ENCODE measurements at regions not wholly inside any gene's neighbourhood (a gene's known extent, or its start where the extent isn't known, plus 50 kb on each side); places are given as distances from the start of the nearest gene placed in this dataset.

- H3K27me3 ChIP-seq (ENCODE audit: low read length), result no peaks in the 10 kb centered on the region
- H2AFZ ChIP-seq (ENCODE audit: low read depth, low read length, severe bottlenecking), result no peak overlapping the region
- no peaks in the 10 kb centered on the region for H4K20me1 ChIP-seq (ENCODE audit: low read depth, low read length)
- H3K4me3 ChIP-seq (ENCODE audit: insufficient read depth, low read length, poor library complexity, severe bottlenecking), result no peak overlapping the region
- H3K36me3 ChIP-seq (ENCODE audit: low read length), result no peaks in the 10 kb centered on the region
- H3K9me3 ChIP-seq (ENCODE audit: insufficient read depth, low read length), result no peaks in the 10 kb centered on the region
- TF ChIP-seq, protein P1, sequence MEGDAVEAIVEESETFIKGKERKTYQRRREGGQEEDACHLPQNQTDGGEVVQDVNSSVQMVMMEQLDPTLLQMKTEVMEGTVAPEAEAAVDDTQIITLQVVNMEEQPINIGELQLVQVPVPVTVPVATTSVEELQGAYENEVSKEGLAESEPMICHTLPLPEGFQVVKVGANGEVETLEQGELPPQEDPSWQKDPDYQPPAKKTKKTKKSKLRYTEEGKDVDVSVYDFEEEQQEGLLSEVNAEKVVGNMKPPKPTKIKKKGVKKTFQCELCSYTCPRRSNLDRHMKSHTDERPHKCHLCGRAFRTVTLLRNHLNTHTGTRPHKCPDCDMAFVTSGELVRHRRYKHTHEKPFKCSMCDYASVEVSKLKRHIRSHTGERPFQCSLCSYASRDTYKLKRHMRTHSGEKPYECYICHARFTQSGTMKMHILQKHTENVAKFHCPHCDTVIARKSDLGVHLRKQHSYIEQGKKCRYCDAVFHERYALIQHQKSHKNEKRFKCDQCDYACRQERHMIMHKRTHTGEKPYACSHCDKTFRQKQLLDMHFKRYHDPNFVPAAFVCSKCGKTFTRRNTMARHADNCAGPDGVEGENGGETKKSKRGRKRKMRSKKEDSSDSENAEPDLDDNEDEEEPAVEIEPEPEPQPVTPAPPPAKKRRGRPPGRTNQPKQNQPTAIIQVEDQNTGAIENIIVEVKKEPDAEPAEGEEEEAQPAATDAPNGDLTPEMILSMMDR (IDR thresholded peaks at IDR 0.05; ENCODE audit: insufficient read depth, low read length, poor library complexity, severe bottlenecking), result no peak
- no peak for TF ChIP-seq EZH2phosphoT487 (conservative IDR thresholded peaks at IDR 0.05; ENCODE audit: low read length)
- H3F3A ChIP-seq (ENCODE audit: insufficient read depth), result no peaks in the 10 kb centered on the region
- no peak overlapping the region for H3K9ac ChIP-seq (ENCODE audit: low read length)
- H3K4me2 ChIP-seq (ENCODE audit: low read depth, low read length, poor library complexity, severe bottlenecking), result no peak overlapping the region
- H3K79me2 ChIP-seq (ENCODE audit: insufficient read depth, low read length), result no peaks in the 10 kb centered on the region
- no peaks in the 10 kb centered on the region for H3K9me2 ChIP-seq (replicated peaks; ENCODE audit: insufficient read depth, low read length)
- no peak overlapping the region for H3K27ac ChIP-seq (ENCODE audit: low read depth, low read length)
These were observed 519.1 kb downstream of the IQCM start for GRCh38 chr4:149296503-149296902.

GRCh38 chr4:149296084-149296483 lies 519.6 kb downstream of the IQCM start:
- Histone ChIP-seq H3K27ac (ENCODE audit: low read depth, low read length) (no peak overlapping the region), H3K36me3 (ENCODE audit: low read length) (no peaks in the 10 kb centered on the region), H3K9me2 (replicated peaks; ENCODE audit: insufficient read depth, low read length) (no peaks in the 10 kb centered on the region), H3K27me3 (ENCODE audit: low read length) (no peaks in the 10 kb centered on the region), H3K9ac (ENCODE audit: low read length) (no peak overlapping the region), H3K4me2 (ENCODE audit: low read depth, low read length, poor library complexity, severe bottlenecking) (no peak overlapping the region), H3F3A (ENCODE audit: insufficient read depth) (no peaks in the 10 kb centered on the region), H3K9me3 (ENCODE audit: insufficient read depth, low read length) (no peaks in the 10 kb centered on the region), H3K4me3 (ENCODE audit: insufficient read depth, low read length, poor library complexity, severe bottlenecking) (no peak overlapping the region), H2AFZ (ENCODE audit: low read depth, low read length, severe bottlenecking) (no peak overlapping the region), H3K79me2 (ENCODE audit: insufficient read depth, low read length) (no peaks in the 10 kb centered on the region), H4K20me1 (ENCODE audit: low read depth, low read length) (no peaks in the 10 kb centered on the region)
- TF ChIP-seq, protein P1 (IDR thresholded peaks at IDR 0.05; ENCODE audit: insufficient read depth, low read length, poor library complexity, severe bottlenecking), result no peak
- no peak for TF ChIP-seq EZH2phosphoT487 (conservative IDR thresholded peaks at IDR 0.05; ENCODE audit: low read length)

- Histone ChIP-seq H3K4me2 (ENCODE audit: low read depth, low read length, poor library complexity, severe bottlenecking) (no peak overlapping the region), H2AFZ (ENCODE audit: low read depth, low read length, severe bottlenecking) (no peak overlapping the region), H3K9me2 (replicated peaks; ENCODE audit: insufficient read depth, low read length) (no peaks in the 10 kb centered on the region), H3K4me3 (ENCODE audit: insufficient read depth, low read length, poor library complexity, severe bottlenecking) (no peak overlapping the region), H3K27ac (ENCODE audit: low read depth, low read length) (no peak overlapping the region), H3K9ac (ENCODE audit: low read length) (no peak overlapping the region), H3K9me3 (ENCODE audit: insufficient read depth, low read length) (no peaks in the 10 kb centered on the region), H4K20me1 (ENCODE audit: low read depth, low read length) (no peaks in the 10 kb centered on the region), H3K79me2 (ENCODE audit: insufficient read depth, low read length) (no peaks in the 10 kb centered on the region), H3F3A (ENCODE audit: insufficient read depth) (no peaks in the 10 kb centered on the region), H3K36me3 (ENCODE audit: low read length) (no peaks in the 10 kb centered on the region), H3K27me3 (ENCODE audit: low read length) (no peaks in the 10 kb centered on the region)
- TF ChIP-seq, protein P1 (IDR thresholded peaks at IDR 0.05; ENCODE audit: insufficient read depth, low read length, poor library complexity, severe bottlenecking), result no peak
- no peak for TF ChIP-seq EZH2phosphoT487 (conservative IDR thresholded peaks at IDR 0.05; ENCODE audit: low read length)
These were observed 521.0 kb downstream of the IQCM start for GRCh38 chr4:149294601-149295000.
